HL-60 (cell line): ENCODE measurements at regions not wholly inside any gene's neighbourhood (a gene's known extent, or its start where the extent isn't known, plus 50 kb on each side); places are given as distances from the start of the nearest gene placed in this dataset.

Experiments
- CTCF ChIP-seq: IDR thresholded peaks from one replicate; pipeline ENCODE4 v1.5.1; 2011; ENCODE audit warnings: low read length, control low read depth, inconsistent platforms; ENCODE audit not compliant: insufficient read depth
- GABPA ChIP-seq: IDR thresholded peaks from 2 replicates; pipeline ENCODE4 v1.6.1; 2012; ENCODE audit warnings: low read depth
- POLR2AphosphoS5 ChIP-seq: IDR thresholded peaks from 2 replicates; pipeline ENCODE4 v1.6.1; 2012; ENCODE audit warnings: low read depth
- REST ChIP-seq: IDR thresholded peaks from 2 replicates; pipeline ENCODE4 v1.6.1; 2012; ENCODE audit warnings: low read depth; ENCODE audit not compliant: insufficient replicate concordance
- SPI1 ChIP-seq: IDR thresholded peaks from 2 replicates; pipeline ENCODE4 v1.6.1; 2012; ENCODE audit warnings: low read depth, mild to moderate bottlenecking, borderline replicate concordance

- TF ChIP-seq CTCF (no peak), GABPA (no peak), POLR2AphosphoS5 (no peak), REST (no peak), SPI1 (no peak)
Measured at GRCh38 chr21:18803624-18804023, 400.0 kb upstream of the TMPRSS15 start.
